ENCODE measurements at regions not wholly inside any gene's neighbourhood (a gene's known extent, or its start where the extent isn't known, plus 50 kb on each side); places are given as distances from the start of the nearest gene placed in this dataset.

DNA sequence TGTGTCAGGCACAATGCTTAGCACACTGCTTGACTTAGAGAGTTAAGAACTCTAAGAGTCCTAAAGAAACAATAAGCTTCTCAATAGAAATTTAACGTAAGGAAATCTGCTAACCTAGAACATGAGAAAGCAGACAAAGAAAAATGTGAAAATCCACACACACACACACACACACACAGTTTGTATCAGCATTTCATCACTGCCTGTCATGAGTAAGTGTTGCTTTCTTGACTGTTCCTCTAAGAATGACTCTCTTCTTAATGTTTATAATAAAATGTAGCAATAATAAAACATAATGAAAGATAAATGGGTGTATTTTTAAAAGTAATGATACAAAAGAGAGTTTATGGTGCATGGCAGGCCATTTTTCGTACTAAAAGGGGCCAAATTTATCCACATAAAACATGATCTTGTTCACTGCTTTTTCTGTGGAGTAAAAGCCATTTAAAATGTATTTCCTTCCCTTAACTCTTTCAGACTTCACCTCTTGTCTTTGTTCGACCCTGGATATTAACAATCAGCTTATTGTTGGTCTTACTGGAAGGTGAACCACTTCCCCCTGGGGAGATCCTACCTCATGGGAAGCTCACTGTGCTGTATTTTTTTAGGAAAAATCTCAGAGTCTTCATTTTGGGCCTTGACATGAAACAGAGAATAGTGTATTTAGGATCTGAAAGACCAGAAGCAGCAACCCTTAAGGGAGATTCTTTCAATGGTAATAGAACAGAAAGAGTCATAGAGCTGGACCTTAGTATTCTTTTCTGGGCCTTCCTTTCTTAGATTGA, 107.3 kb upstream of the ANKRD55 start:
- Histone ChIP-seq H3K27ac (no peak overlapping the region), H3K9me3 (no peaks in the 10 kb centered on the region), H3K4me3 (no peak overlapping the region), H3K36me3 (no peaks in the 10 kb centered on the region), H3K27me3 (no peaks in the 10 kb centered on the region), H3K4me1 (no peaks in the 10 kb centered on the region)
- 76% methylated on average over 3 of the region's 3 CpGs for WGBS (ENCODE audit: insufficient coverage, low coverage, low lambda C conversion rate, missing lambda C conversion rate)
- DNase-seq (no peak), ATAC-seq (no peak)
- intact Hi-C loops (cut with DNase I) = no loop called here
- TF ChIP-seq, protein P1, sequence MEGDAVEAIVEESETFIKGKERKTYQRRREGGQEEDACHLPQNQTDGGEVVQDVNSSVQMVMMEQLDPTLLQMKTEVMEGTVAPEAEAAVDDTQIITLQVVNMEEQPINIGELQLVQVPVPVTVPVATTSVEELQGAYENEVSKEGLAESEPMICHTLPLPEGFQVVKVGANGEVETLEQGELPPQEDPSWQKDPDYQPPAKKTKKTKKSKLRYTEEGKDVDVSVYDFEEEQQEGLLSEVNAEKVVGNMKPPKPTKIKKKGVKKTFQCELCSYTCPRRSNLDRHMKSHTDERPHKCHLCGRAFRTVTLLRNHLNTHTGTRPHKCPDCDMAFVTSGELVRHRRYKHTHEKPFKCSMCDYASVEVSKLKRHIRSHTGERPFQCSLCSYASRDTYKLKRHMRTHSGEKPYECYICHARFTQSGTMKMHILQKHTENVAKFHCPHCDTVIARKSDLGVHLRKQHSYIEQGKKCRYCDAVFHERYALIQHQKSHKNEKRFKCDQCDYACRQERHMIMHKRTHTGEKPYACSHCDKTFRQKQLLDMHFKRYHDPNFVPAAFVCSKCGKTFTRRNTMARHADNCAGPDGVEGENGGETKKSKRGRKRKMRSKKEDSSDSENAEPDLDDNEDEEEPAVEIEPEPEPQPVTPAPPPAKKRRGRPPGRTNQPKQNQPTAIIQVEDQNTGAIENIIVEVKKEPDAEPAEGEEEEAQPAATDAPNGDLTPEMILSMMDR (IDR thresholded peaks at IDR 0.05) = no peak
- TF ChIP-seq POLR2A (IDR thresholded peaks at IDR 0.05) = no peak

DNA sequence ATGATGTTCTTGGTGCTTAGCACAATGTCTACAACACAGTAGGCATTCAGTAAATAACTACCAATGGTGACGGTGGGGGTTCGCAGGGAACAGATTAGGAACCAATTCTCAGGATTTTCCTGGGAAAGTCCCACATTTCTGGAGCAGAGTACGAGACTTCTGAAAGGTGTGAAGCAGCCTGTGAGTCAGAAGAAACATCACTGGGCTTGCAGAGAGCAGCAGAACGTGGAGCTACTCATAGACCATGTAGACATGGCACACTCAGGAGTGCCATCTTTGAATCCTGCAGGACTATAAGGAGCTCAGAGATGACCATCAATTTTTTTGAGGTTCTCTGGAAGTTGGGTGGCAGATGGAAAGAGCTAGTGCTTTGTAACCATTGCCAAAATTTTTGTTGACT, 106.6 kb upstream of the ANKRD55 start:
- no peak for DNase-seq
- Histone ChIP-seq H3K9me3 (no peaks in the 10 kb centered on the region), H3K4me1 (no peaks in the 10 kb centered on the region), H3K36me3 (no peaks in the 10 kb centered on the region), H3K4me3 (no peak overlapping the region), H3K27me3 (no peaks in the 10 kb centered on the region), H3K27ac (no peak overlapping the region)
- no peak for ATAC-seq
- intact Hi-C loops (cut with DNase I) = no loop called here
- TF ChIP-seq, protein P1 (IDR thresholded peaks at IDR 0.05) = no peak
- TF ChIP-seq POLR2A (IDR thresholded peaks at IDR 0.05) = no peak
- 50% methylated on average over 2 of the region's 4 CpGs for WGBS (ENCODE audit: insufficient coverage, low coverage, low lambda C conversion rate, missing lambda C conversion rate)

DNA sequence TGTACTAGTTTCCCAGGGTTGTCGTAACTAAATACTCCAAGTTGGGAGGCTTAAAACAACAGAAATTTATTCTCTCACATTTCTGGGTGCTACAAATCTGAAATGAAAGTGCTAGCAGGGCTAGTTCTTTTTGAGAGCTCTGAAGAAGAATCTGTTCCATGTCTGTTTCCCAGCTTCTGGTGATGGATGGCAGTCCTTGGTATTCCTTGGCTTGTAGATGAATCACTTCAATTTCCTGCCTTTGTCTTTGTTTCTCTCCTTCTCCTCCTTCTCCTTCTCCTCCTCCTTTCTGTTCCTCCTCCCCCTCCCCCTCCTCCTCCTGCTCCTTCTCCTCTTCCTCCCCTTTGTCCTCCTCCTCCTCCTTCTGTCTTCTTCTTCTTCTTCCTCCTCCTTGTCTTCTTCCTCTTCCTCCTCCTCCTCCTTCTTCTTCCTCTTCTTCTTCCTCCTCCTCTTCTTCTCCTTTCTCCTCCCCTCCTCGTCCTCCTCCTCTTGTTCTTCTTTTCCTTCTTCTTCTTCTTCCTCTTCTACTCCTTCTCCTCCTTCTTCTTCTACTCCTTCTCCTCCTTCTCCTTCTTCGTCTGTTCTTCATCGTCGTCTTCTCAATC, 104.7 kb upstream of the ANKRD55 start:
- Histone ChIP-seq H3K27me3 (no peaks in the 10 kb centered on the region), H3K4me3 (no peak overlapping the region), H3K4me1 (no peaks in the 10 kb centered on the region), H3K27ac (no peak overlapping the region), H3K36me3 (no peaks in the 10 kb centered on the region), H3K9me3 (no peaks in the 10 kb centered on the region)
- ATAC-seq (no peak), DNase-seq (no peak)
- intact Hi-C loops (cut with DNase I) = no loop called here
- TF ChIP-seq, protein P1 (IDR thresholded peaks at IDR 0.05) = no peak
- TF ChIP-seq POLR2A (IDR thresholded peaks at IDR 0.05) = no peak
- WGBS (ENCODE audit: insufficient coverage, low coverage, low lambda C conversion rate, missing lambda C conversion rate) = 78% methylated on average over 4 of the region's 5 CpGs

DNA sequence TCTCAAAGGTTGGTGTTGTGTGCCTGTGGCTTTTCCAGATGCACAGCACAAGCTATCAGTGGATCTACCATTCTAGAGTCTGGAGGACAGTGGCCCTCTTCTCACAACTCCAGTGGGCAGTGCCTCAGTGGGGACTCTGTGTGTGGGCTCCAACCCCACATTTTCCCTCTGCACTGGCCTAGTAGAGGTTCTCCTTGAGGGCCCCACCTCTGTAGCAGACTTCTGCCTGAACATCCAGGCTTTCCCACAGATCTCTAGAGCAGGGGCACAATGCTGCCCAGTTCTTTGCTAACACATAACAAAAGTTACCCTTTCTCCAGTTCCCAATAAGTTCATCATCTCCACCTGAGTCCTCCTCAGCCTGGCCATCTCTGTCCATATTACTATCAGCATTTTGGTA, 102.1 kb upstream of the ANKRD55 start:
- ATAC-seq (no peak), DNase-seq (no peak)
- no peaks in the 10 kb centered on the region for H3K4me1 ChIP-seq
- no peak overlapping the region for H3K4me3 ChIP-seq
- intact Hi-C loops (cut with DNase I) = no loop called here
- TF ChIP-seq, protein P1 (IDR thresholded peaks at IDR 0.05) = no peak
- TF ChIP-seq POLR2A (IDR thresholded peaks at IDR 0.05) = no peak
- no peaks in the 10 kb centered on the region for H3K36me3 ChIP-seq
- H3K27ac ChIP-seq = no peak overlapping the region
- H3K9me3 ChIP-seq = no peaks in the 10 kb centered on the region
- no peaks in the 10 kb centered on the region for H3K27me3 ChIP-seq

Data from right lobe of liver (tissue), 6 donors.